GM12872 (cell line): ENCODE measurements at regions not wholly inside any gene's neighbourhood (a gene's known extent, or its start where the extent isn't known, plus 50 kb on each side); places are given as distances from the start of the nearest gene placed in this dataset.

Experiments
- TF ChIP-seq, protein P1 (sequence below): IDR thresholded peaks from 3 replicates; pipeline ENCODE4 v1.5.1; 2011; ENCODE audit warnings: low read depth, mild to moderate bottlenecking, low read length, moderate library complexity; ENCODE audit not compliant: insufficient read depth

DNA sequence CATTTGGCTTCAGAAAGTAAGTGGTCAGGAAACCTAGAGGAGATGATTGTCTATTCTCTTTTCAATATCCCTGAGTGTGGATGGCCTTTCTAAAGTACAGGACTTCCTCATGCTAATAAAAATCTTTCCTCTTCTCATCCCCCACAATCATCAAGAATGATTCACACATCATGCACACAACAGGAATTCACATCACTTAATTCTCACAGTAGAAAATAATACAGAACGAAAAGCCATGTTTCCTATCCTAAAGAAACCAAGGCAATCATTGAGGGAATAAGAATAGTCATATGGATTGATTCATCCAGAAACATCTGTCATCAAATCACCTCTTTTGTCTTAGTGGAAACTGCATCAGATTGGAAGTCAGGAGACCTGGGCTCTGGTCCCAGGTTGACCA is 203.1 kb upstream of the PIK3R1 start:
- TF ChIP-seq, protein P1, sequence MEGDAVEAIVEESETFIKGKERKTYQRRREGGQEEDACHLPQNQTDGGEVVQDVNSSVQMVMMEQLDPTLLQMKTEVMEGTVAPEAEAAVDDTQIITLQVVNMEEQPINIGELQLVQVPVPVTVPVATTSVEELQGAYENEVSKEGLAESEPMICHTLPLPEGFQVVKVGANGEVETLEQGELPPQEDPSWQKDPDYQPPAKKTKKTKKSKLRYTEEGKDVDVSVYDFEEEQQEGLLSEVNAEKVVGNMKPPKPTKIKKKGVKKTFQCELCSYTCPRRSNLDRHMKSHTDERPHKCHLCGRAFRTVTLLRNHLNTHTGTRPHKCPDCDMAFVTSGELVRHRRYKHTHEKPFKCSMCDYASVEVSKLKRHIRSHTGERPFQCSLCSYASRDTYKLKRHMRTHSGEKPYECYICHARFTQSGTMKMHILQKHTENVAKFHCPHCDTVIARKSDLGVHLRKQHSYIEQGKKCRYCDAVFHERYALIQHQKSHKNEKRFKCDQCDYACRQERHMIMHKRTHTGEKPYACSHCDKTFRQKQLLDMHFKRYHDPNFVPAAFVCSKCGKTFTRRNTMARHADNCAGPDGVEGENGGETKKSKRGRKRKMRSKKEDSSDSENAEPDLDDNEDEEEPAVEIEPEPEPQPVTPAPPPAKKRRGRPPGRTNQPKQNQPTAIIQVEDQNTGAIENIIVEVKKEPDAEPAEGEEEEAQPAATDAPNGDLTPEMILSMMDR, result no peak

GRCh38 chr5:68011801-68012200 is 203.8 kb upstream of the PIK3R1 start:
- TF ChIP-seq, protein P1, result no peak

DNA sequence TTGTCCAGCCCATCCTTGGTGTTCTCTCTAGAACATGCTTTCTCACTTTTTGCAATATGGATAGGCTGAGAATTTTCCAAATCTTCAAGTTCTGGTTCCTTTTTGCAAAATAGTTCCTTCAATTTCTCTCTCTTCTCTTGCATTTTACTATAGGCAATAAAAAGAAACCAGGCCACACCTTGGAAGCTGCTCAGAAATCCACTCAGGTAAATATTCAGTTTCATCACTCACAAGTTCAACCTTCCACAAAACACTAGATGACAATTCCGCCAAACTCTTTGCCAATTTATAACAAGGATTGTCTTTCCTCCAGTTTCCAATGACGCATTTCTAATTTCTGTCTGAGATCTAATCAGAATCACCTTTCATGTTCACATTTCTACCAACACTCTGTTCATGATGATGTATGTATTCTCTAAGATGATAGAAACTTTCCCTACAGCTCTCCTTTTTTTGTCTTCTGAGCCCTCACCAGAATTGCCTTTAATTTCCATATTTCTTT is 204.2 kb upstream of the PIK3R1 start:
- TF ChIP-seq, protein P1, result no peak

DNA sequence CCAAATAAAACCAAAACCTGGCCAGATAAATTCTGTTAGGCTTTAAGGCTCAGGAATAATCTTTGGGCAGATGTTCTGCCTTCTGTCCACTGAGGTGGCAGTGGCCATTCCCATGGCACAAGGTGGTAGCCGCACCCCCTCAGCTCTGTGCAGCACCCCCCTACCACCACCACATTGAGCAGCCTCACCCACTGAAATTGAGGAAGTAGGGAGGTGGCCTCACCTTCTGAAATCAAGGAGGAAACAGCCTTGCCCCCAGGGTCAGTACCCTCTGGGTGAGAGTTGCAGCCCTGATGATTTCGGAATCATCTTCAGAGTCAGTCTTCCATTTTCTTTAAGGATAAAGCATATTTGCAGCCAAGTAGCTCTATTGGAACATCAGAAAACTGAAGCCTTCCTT is 204.8 kb upstream of the PIK3R1 start:
- TF ChIP-seq, protein P1, result no peak

DNA sequence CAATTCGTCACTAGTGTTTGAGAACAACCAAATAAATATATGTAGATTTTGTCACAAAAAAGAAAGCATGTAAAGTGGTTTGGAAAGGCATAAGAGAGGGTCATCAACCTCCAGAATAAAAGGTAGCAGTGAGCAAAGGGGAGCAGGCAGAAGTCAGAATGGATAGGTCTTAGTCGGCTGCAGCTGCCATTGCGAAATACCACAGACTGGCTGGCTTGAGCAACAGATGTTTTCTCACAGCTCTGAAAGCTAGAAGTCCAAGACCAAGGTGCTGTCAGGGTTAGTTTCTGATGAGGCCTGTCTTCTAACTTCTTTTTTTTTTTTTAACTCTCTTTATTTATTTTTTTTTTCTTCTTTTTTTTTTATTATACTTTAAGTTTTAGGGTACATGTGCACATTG is 208.1 kb upstream of the PIK3R1 start:
- TF ChIP-seq, protein P1, result no peak

GRCh38 chr5:68002836-68003235 is 212.7 kb upstream of the PIK3R1 start:
- TF ChIP-seq, protein P1, result no peak

- TF ChIP-seq, protein P1, result no peak
These were observed 214.8 kb upstream of the PIK3R1 start for GRCh38 chr5:68000805-68001204.
